ENCODE measurements at regions not wholly inside any gene's neighbourhood (a gene's known extent, or its start where the extent isn't known, plus 50 kb on each side); places are given as distances from the start of the nearest gene placed in this dataset.
"Not testable (repeated sequence)": the region's sequence is repeated elsewhere in the genome, so short reads cannot be mapped to it uniquely, and the experiment has no call there.

- DNase-seq (ENCODE audit: low spot score), result no peak
- intact Hi-C loops (cut with DNase I), result no loop called here
Observed at GRCh38 chr17:72562615-72563188, 441.9 kb downstream of the SOX9 start.

DNA sequence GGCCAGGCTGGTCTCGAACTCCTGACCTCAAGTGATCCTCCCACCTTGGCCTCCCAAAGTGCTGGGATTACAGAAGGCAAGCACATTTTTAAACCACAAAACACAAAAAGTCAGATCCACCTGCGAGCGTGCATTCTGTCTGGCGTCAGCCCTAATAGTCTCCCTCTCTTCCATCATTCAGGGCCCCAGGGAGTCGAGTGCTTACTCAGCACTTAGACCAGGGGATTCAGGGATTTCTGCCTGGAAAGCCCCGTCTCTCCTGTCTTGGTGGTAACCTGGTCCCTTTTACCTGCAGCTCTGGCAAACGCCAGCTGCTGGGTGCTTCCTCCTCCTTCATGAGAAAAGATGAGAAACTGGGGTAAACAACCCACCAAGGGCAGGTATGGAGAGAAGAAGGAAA is 443.1 kb downstream of the SOX9 start:
- DNase-seq (ENCODE audit: low spot score), result no peak
- intact Hi-C loops (cut with DNase I), result no loop called here

- no peak for DNase-seq (ENCODE audit: low spot score)
Observed at GRCh38 chr17:72565006-72565405, 444.2 kb downstream of the SOX9 start.

DNA sequence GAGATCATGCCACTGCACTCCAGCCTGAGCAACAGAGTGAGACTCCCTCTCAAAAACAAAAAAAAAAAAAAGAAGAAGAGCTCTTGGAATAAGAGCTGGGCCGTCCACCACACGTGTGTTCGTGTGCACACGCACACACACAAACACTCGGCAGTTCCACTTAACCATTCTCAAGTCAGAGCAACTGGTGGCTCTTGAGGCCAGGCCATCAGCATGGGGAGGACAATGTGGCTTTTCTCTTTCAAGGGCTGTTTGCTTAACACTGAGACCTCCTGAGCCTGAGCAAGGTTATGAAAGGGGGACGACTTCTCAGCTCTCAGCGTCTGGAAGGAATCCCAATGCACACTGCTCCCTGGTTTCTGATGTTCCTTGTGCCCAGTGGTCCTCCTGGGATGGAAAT is 444.9 kb downstream of the SOX9 start:
- intact Hi-C loops (cut with DNase I), result no loop called here
- no peak for DNase-seq (ENCODE audit: low spot score)

More at GRCh38 chr17:72565006-72565405, 444.2 kb downstream of the SOX9 start:
- intact Hi-C loops (cut with DNase I), result no loop called here

DNA sequence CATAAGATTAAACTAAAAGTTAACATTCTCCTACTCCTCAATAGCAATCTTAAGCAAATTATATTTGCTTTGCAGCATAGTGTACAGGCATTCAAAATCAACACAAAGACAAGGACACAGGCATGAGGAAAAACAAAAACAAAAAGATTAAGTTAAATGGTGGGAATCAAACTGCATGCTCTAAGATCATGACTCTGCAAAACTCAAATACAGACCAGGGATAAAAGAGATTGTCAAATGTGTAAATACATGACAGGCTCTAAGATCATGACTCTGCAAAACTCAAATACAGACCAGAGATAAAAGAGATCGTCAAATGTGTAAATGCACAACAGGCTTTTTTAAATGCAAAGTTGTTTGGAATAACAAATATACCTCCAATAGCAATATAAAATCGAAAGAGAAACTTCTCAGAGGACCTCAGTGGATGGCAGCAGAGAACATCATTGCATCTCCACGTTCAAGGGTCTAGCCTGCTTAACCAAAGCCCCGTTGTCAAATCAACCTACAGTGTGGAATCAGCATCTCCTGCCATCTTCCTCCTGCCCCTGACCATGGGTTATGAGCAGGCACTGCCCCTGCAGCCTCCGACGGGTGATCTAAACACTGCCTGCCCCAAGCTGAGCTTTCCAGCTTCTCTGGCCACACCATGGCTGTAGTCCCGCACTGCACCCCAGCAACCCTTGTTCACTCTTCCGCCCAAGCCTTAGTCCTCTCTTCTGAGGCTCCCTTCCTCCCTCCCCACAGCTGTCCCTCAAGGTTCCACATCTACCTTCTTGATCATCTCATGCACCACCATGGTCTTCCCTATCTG is 446.1 kb downstream of the SOX9 start:
- intact Hi-C loops (cut with DNase I), result no loop called here
- DNase-seq (ENCODE audit: low spot score), result no peak

DNA sequence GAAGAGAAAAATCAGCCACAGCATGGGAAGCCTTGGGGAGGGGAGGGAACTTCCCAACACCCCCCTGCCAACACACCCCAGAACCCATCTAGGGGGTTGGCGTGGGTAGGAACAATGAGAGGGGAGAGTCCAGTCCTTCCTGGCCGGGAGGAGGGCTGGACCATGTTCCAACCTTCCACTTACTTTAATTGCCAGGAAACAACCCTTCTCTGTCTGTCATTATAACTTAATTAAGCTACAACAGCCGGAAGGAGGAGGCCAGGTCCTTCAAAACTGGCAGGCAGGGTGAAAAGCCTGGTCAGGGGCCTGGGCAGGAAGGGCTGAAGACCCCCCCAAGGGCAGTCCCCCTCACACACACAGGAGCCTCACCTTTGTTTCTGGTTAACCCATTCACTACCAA is 447.0 kb downstream of the SOX9 start:
- intact Hi-C loops (cut with DNase I), result no loop called here
- DNase-seq (ENCODE audit: low spot score), result no peak

GRCh38 chr17:72569148-72569946 is 448.5 kb downstream of the SOX9 start:
- intact Hi-C loops (cut with DNase I), result no loop called here
- no peak for DNase-seq (ENCODE audit: low spot score)

GRCh38 chr17:72571813-72572396 is 451.1 kb downstream of the SOX9 start:
- intact Hi-C loops (cut with DNase I), result no loop called here
- DNase-seq (ENCODE audit: low spot score), result no peak

DNA sequence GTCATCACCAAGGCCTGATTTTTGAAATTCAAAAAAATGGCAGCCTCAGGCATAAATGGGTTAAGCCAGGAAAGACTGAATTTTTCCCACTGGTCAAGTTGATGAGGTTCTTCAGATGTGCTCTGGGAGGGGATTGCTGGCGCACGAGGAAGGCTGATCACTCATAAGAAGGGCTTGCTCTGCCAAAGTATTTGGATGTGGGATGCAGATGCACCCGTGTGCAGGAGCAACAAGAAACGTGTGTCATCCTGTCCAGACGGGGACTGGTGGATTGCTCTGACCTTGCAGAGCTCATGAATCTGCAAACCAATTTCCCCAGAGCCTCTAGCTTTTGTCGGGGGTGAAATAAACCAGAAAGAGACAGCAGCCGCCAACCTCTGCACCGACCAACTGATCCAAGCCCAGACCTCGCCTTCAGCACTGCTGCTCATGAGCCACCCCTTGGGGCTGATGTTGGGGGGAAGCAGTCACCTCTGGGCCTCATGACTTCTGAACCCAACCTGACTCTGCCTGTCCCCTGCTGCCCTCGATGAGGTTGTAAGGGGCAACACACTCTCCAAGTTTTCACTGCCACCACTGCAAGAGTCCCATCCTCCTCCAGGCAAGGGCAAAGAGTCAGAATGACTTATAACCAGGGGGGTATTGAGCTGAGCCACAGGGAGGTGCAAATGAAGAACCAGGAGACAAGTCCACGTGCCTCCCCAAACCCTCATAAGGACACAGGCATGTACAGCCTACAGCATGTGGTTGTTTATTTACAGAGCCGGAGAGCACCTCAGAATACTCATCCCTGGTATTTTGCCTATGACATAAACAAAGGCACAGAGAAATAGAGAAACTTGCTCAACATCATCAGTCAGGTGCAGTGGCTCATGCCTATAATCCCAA is 452.0 kb downstream of the SOX9 start:
- intact Hi-C loops (cut with DNase I), result no loop called here
- no peak for DNase-seq (ENCODE audit: low spot score)

GRCh38 chr17:72573492-72573801 is 452.6 kb downstream of the SOX9 start:
- DNase-seq (ENCODE audit: low spot score); intact Hi-C loops (cut with DNase I): not testable (repeated sequence)

DNA sequence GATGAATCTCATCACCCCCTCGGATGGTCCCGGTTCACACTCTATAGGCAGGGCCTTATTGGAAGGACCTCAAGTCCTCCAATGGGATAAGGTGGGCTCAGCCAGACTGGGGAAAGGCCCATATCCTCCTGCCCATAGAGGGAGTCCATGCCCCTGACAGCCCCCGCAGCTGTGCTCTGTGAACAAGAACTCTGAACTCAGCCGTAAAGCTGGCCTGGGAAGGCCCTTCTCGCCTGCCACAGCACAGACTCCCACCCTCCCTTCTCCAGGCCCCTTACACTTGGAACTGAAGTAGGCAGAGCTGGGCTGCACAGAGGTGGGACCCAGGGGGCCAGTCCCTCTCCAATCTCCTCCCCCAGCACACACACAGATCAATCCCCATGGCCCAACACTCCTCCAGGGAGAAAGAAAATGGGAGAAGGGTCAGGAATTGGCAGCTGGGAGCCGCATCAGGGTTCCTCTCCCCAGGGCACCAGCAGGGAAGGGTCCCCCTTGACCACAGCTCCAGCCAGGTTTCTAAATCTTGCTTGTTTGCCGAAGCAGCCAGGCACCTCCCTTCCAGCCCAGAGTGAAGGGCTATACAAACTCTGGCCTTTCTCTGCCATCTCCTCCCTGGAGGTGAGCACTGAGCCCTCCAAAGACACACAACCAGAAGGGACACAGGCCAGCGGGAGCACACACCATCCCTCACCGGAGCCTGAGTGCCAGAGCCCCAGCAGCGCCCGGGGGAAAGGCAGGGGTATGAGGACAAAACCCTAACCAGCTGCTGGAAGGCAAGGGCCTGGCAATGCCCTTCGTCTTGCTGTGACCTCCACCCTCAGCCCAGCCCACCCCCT is 454.1 kb downstream of the SOX9 start:
- DNase-seq (ENCODE audit: low spot score), result no peak
- intact Hi-C loops (cut with DNase I), result no loop called here

- intact Hi-C loops (cut with DNase I), result no loop called here
- DNase-seq (ENCODE audit: low spot score), result no peak
Observed at GRCh38 chr17:72575542-72576233, 454.9 kb downstream of the SOX9 start.

DNA sequence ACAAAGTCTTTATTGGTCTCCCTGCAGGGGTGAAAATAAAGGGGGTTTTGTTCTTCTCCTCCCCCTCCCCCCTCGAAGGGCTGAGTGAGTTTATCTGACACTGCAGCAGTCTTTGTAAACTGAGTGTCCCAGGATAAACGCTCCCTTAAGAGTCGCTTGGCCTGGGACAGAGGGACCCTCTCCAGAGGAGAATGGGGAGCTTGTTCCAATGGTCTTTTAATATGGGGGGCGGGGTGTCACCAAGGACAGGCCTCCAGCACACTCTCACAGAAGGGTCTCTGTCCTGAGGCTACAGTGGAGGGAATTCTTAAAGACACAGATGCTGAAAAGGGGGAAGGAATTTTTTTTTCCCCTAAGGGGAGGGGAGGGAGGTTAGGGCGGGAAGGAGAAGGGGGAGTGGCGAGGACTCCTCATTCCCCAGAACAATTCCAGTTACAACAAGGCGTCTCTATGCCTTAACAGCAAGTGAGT is 455.5 kb downstream of the SOX9 start:
- intact Hi-C loops (cut with DNase I), result no loop called here

DNA sequence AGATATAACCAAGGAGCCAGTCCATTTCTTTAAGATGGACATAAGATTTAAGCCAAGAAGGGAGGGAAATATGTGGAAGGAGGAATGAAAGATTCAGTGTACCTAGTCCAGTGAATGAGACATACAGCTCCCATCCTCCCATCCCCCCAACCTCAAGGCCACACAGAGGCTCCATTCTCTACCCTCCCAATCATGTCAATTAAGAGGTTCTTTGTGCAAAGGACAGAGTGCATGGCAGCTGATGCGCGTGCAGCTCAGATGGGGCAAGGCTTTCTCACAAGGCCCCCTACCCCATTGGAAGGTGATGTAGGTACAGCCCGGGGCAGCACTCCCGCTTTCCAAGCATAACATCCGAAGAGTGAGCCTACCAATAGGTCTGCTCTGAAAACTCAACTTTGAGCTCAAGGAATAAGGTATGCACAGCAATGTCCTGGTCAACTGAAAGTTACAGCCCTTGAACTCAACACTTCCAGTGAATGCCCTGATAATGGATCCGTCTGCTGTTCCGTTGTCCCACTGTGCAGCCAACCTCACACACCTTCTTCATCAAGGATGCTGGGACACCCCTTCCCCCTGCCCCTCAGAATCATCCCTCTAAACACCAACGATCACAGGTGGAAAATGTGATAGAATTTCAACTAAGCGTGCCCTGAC is 458.1 kb downstream of the SOX9 start:
- intact Hi-C loops (cut with DNase I), result no loop called here

More for the DNA sequence above, 455.5 kb downstream of the SOX9 start:
- no peak for DNase-seq (ENCODE audit: low spot score)

DNA sequence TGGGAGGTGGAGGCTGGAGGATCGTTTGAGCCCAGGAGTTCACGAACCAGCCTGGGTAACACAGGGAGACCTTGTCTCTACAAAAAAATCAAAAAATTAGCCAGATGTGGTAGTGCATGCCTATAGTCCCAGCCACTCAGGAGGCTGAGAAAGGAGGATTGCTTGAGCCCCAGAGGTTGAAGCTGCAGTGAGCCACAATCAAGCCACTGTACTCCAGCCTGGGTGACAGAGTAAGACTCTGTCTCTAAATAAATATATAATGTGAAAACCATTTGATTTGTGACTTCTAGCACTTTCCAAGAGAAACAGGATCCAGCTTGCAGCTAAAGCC is 459.1 kb downstream of the SOX9 start:
- intact Hi-C loops (cut with DNase I), result no loop called here

More for the DNA sequence above, 458.1 kb downstream of the SOX9 start:
- no peak for DNase-seq (ENCODE audit: low spot score)

GRCh38 chr17:72580321-72581127 is 459.7 kb downstream of the SOX9 start:
- DNase-seq (ENCODE audit: low spot score), result no peak
- intact Hi-C loops (cut with DNase I), result no loop called here

More for the DNA sequence above, 459.1 kb downstream of the SOX9 start:
- DNase-seq (ENCODE audit: low spot score), result no peak

All from posterior vena cava (tissue), 2 donors.